Activated CD8-positive, alpha-beta memory T cell treated with anti-CD3 and anti-CD28 coated beads, Interleukin-2, amount 10 ng/mL, durations not matched to agents 7 days and 5 days (primary cell): ENCODE measurements at regions not wholly inside any gene's neighbourhood (a gene's known extent, or its start where the extent isn't known, plus 50 kb on each side); places are given as distances from the start of the nearest gene placed in this dataset.
"Not testable (repeated sequence)": the region's sequence is repeated elsewhere in the genome, so short reads cannot be mapped to it uniquely, and the experiment has no call there.

Experiments
- ATAC-seq: fragments of 150-1000 bp; cut with Tn5 transposase; one replicate; pipeline ENCODE4 v1.10.0; 2021; ENCODE audit warnings: moderate library complexity
- CTCF ChIA-PET: fragments of 350-600 bp; sonication (Branson Sonifier 250); formaldehyde crosslinking; loops from one replicate; lab custom pipeline; 2021; ENCODE audit warnings: antibody characterized with exemption; lab: Charles Lee
- DNase-seq: peaks from one replicate; pipeline ENCODE4 v3.0.0-alpha.2; 2020
- H3K27ac Mint-ChIP-seq: one replicate; pipeline ENCODE4 v1.8.0; 2021; ENCODE audit warnings: mild to moderate bottlenecking, mixed read lengths
- H3K27me3 Mint-ChIP-seq: one replicate; pipeline ENCODE4 v1.8.0; 2021; ENCODE audit warnings: mixed read lengths
- H3K36me3 Mint-ChIP-seq: one replicate; pipeline ENCODE4 v1.8.0; 2021; ENCODE audit warnings: mild to moderate bottlenecking, mixed read lengths
- H3K4me1 Mint-ChIP-seq: one replicate; pipeline ENCODE4 v1.8.0; 2021; ENCODE audit warnings: mixed read lengths
- H3K4me3 Mint-ChIP-seq: one replicate; pipeline ENCODE4 v1.8.0; 2021; ENCODE audit warnings: mild to moderate bottlenecking, moderate library complexity, mixed read lengths
- H3K9me3 Mint-ChIP-seq: one replicate; pipeline ENCODE4 v1.8.0; 2022; ENCODE audit warnings: low read depth, mixed read lengths

- Mint-ChIP-seq H3K4me1 (no peaks in the 10 kb centered on the region), H3K27ac (no peak overlapping the region)
- CTCF ChIA-PET: no interaction called here
Observed at GRCh38 chr11:54927704-54928103, 221.1 kb downstream of the OR4A5 start.

GRCh38 chr11:54930930-54931329 lies 224.3 kb downstream of the OR4A5 start:
- H3K9me3 Mint-ChIP-seq: peaks cover 21% of the 10 kb centered on the region
- ATAC-seq (no peak), DNase-seq (no peak)
- H3K36me3 Mint-ChIP-seq: no peaks in the 10 kb centered on the region
- no peak overlapping the region for H3K27ac Mint-ChIP-seq
- no peak overlapping the region for H3K4me3 Mint-ChIP-seq
- no peaks in the 10 kb centered on the region for H3K4me1 Mint-ChIP-seq
- H3K27me3 Mint-ChIP-seq: no peaks in the 10 kb centered on the region
- CTCF ChIA-PET: no interaction called here

More at GRCh38 chr11:54927704-54928103, 221.1 kb downstream of the OR4A5 start:
- Mint-ChIP-seq H3K36me3 (no peaks in the 10 kb centered on the region), H3K9me3 (peaks cover 16% of the 10 kb centered on the region), H3K27me3 (no peaks in the 10 kb centered on the region), H3K4me3 (no peak overlapping the region)
- DNase-seq (no peak), ATAC-seq (no peak)

DNA sequence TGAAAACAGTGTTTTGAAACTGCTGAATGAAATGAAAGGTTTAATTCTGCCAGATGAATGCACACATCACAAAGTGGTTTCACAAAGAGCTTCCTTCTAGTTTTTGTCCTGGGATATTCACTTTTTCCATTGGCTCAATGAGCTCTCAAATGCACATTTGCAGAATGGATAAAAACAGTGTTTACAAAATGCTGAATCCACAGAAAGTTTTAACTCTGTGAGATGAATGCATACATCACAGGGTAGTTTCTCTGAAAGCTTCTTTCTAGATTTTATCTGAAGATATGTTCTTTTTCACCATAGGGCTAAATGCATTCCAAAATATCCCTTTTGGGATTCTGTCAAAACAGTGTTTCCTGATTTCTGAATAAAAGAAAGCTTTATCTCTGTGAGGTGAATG lies 237.6 kb downstream of the OR4A5 start:
- Mint-ChIP-seq H3K36me3 (no peaks in the 10 kb centered on the region), H3K4me1 (no peaks in the 10 kb centered on the region), H3K27ac (no peak overlapping the region), H3K27me3 (no peaks in the 10 kb centered on the region), H3K4me3 (no peak overlapping the region), H3K9me3 (peaks cover 4% of the 10 kb centered on the region)
- ATAC-seq (no peak), DNase-seq (no peak)
- CTCF ChIA-PET: no interaction called here

DNA sequence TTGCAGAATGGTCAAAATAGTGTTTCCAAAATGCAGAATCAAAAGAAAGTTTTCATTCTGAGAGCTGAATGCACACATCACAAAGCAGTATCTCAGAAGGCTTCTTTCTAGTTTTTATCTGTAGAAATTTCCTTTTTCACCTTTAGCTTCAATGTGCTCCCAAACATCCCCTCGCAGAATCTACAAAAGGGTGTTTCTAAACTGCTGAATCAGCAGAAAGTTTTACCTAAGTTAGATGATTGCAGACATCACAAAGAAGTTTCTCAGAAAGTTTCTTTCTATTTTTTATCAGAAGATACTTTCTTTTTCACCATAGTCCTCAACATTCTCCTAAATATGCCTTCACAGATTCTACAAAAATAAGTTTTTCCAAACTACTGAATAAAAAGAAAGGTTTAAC lies 239.8 kb downstream of the OR4A5 start:
- Mint-ChIP-seq H3K4me1 (no peaks in the 10 kb centered on the region), H3K36me3 (no peaks in the 10 kb centered on the region), H3K27ac (no peak overlapping the region), H3K27me3 (no peaks in the 10 kb centered on the region), H3K4me3 (no peak overlapping the region), H3K9me3 (peaks cover 4% of the 10 kb centered on the region)
- ATAC-seq: no peak
- no peak for DNase-seq
- CTCF ChIA-PET: no interaction called here

- H3K27me3 Mint-ChIP-seq, H3K4me1 Mint-ChIP-seq, H3K36me3 Mint-ChIP-seq, DNase-seq, H3K9me3 Mint-ChIP-seq, H3K4me3 Mint-ChIP-seq, H3K27ac Mint-ChIP-seq, CTCF ChIA-PET, ATAC-seq: not testable (repeated sequence)
Observed at GRCh38 chr11:54947175-54947574, 240.5 kb downstream of the OR4A5 start.

GRCh38 chr11:54979375-54979774 lies 272.7 kb downstream of the OR4A5 start:
- H3K4me1 Mint-ChIP-seq: no peaks in the 10 kb centered on the region
- no peak overlapping the region for H3K27ac Mint-ChIP-seq
- no peak for ATAC-seq
- CTCF ChIA-PET: no interaction called here
- H3K27me3 Mint-ChIP-seq: no peaks in the 10 kb centered on the region
- peaks cover 10% of the 10 kb centered on the region for H3K9me3 Mint-ChIP-seq
- H3K4me3 Mint-ChIP-seq: no peak overlapping the region
- no peak for DNase-seq
- no peaks in the 10 kb centered on the region for H3K36me3 Mint-ChIP-seq

DNA sequence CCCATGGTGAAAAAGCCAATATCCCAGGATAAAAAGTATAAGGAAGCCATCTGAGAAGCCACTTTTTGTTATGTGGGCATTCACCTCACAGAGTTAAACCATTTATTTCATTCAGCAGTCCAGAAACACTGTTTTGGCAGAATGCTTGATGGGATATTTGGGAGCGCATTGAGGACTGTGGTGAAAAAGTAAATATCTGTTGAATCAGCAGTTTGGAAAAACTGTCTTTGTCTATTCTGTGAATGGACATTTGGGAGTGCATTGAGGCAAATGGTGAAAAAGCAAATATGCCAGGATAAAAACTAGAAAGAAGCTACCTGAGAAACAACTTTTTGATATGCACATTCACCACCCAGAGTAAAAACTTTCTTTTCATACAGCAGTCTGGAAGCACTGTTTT lies 276.2 kb upstream of the TRIM48 start:
- H3K27me3 Mint-ChIP-seq: no peaks in the 10 kb centered on the region
- ATAC-seq: no peak
- no peaks in the 10 kb centered on the region for H3K36me3 Mint-ChIP-seq
- no peak for DNase-seq
- CTCF ChIA-PET: no interaction called here
- peaks cover 16% of the 10 kb centered on the region for H3K9me3 Mint-ChIP-seq
- no peaks in the 10 kb centered on the region for H3K4me1 Mint-ChIP-seq
- no peak overlapping the region for H3K27ac Mint-ChIP-seq
- H3K4me3 Mint-ChIP-seq: no peak overlapping the region

DNA sequence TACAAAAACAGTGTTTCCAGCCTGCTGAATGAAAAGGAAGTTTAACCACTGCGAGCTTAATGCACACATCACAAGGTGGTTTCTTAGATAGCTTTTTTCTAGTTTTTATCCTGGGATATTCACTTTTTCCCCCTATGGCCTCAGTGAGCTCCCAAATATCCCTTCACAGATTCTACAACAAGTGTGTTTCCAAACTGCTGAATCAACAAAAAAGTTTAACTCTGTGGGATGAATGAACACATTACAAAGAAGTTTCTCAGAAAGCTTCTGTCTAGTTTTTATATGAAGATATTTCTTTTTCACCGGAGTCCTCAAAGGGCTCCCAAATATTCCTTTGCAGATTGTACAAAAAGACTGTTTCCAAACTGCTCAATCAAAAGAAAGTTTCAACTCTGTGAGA lies 233.1 kb upstream of the TRIM48 start:
- H3K27me3 Mint-ChIP-seq, H3K36me3 Mint-ChIP-seq, H3K4me1 Mint-ChIP-seq, DNase-seq, H3K27ac Mint-ChIP-seq, ATAC-seq, H3K4me3 Mint-ChIP-seq, CTCF ChIA-PET: not testable (repeated sequence)
- peaks cover 17% of the 10 kb centered on the region for H3K9me3 Mint-ChIP-seq

GRCh38 chr11:55054723-55055122 lies 207.2 kb upstream of the TRIM48 start:
- no peak for ATAC-seq
- H3K27ac Mint-ChIP-seq: no peak overlapping the region
- no peaks in the 10 kb centered on the region for H3K4me1 Mint-ChIP-seq
- no peaks in the 10 kb centered on the region for H3K36me3 Mint-ChIP-seq
- H3K4me3 Mint-ChIP-seq: no peak overlapping the region
- H3K9me3 Mint-ChIP-seq: peaks cover 10% of the 10 kb centered on the region
- H3K27me3 Mint-ChIP-seq: no peaks in the 10 kb centered on the region
- CTCF ChIA-PET: no interaction called here
- DNase-seq: no peak

GRCh38 chr11:55084588-55084987 lies 177.4 kb upstream of the TRIM48 start:
- DNase-seq, H3K27me3 Mint-ChIP-seq, H3K4me3 Mint-ChIP-seq, H3K36me3 Mint-ChIP-seq, H3K4me1 Mint-ChIP-seq, H3K27ac Mint-ChIP-seq, ATAC-seq, CTCF ChIA-PET: not testable (repeated sequence)
- H3K9me3 Mint-ChIP-seq: peaks cover 32% of the 10 kb centered on the region

DNA sequence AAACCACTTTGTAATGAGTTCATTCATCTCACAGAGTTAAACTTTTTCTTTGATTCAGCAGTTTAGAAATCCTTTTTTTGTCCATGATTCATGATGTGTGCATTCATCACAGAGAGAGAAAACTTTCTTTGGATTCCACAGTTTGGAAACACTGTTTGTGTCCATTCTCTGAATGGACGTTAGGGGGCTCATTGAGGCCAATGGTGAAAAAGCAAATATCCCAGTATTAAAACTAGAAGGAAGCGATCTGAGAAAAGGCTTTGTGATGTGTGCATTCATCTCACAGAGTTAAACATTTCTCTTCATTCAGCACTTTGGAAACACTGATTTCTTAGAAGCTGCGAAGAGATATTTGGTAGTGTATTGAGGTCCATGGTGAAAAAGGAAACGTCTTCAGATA lies 155.6 kb upstream of the TRIM48 start:
- no peak overlapping the region for H3K27ac Mint-ChIP-seq
- no peaks in the 10 kb centered on the region for H3K27me3 Mint-ChIP-seq
- peaks cover 27% of the 10 kb centered on the region for H3K9me3 Mint-ChIP-seq
- no peaks in the 10 kb centered on the region for H3K36me3 Mint-ChIP-seq
- ATAC-seq: no peak
- no peak for DNase-seq
- no peaks in the 10 kb centered on the region for H3K4me1 Mint-ChIP-seq
- H3K4me3 Mint-ChIP-seq: no peak overlapping the region
- CTCF ChIA-PET: interaction anchor here (1.2 kb wide), 1 partner anchor 14 kb away, joined by 3 read pairs; no protein-coding TSS in a partner anchor
